IPS DF 6.9 (cell line): ENCODE measurements at regions not wholly inside any gene's neighbourhood (a gene's known extent, or its start where the extent isn't known, plus 50 kb on each side); places are given as distances from the start of the nearest gene placed in this dataset.

Experiments used
- DNase-seq: peaks from one replicate; pipeline ENCODE4 v3.0.0-alpha.2; 2013; ENCODE audit warnings: low read depth, low spot score
- H3K27ac ChIP-seq: one replicate; pipeline ENCODE4 v1.5.1; 2013; ENCODE audit warnings: low read length, control low read depth
- H3K27me3 ChIP-seq: 2 replicates; pipeline ENCODE4 v1.6.1; 2013; ENCODE audit warnings: mild to moderate bottlenecking, low read length; ENCODE audit not compliant: control insufficient read depth, insufficient read depth
- H3K36me3 ChIP-seq: 2 replicates; pipeline ENCODE4 v1.6.1; 2013; ENCODE audit warnings: low read length; ENCODE audit not compliant: control insufficient read depth, insufficient read depth
- H3K4me1 ChIP-seq: 2 replicates; pipeline ENCODE4 v1.6.1; 2013; ENCODE audit warnings: low read length; ENCODE audit not compliant: control insufficient read depth, insufficient read depth
- H3K4me3 ChIP-seq: 2 replicates; pipeline ENCODE4 v1.5.1; 2013; ENCODE audit warnings: mild to moderate bottlenecking, low read length
- H3K9me3 ChIP-seq: 2 replicates; pipeline ENCODE4 v1.6.1; 2013; ENCODE audit warnings: low read length, inconsistent platforms; ENCODE audit not compliant: control insufficient read depth, insufficient read depth
- WGBS: extraction: QIAGEN DNeasy Blood & Tissue Kit; methylation state at CpG from one replicate; pipeline ENCODE4 v1.1.7; 2013; ENCODE audit warnings: mixed read lengths, missing lambda C conversion rate; ENCODE audit not compliant: insufficient read length, insufficient coverage; 5-methylcytosine and 5-hydroxymethylcytosine counted together

GRCh38 chr17:62913991-62914570, 52.0 kb upstream of the TANC2 start:
- Histone ChIP-seq H3K27ac (no peak overlapping the region), H3K9me3 (no peaks in the 10 kb centered on the region), H3K4me3 (no peak overlapping the region), H3K4me1 (no peaks in the 10 kb centered on the region), H3K36me3 (no peaks in the 10 kb centered on the region), H3K27me3 (0 out of 2 replicates have a peak, but pooled peaks cover 2% of the 10 kb centered on the region)
- DNase-seq, result no peak
- no CpG with 5 or more reads among the region's 3 CpGs for WGBS

- no peak overlapping the region for H3K27ac ChIP-seq
- no peaks in the 10 kb centered on the region for H3K4me1 ChIP-seq
- no CpG with 5 or more reads among the region's 4 CpGs for WGBS
- H3K9me3 ChIP-seq, result no peaks in the 10 kb centered on the region
- no peaks in the 10 kb centered on the region for H3K36me3 ChIP-seq
- H3K27me3 ChIP-seq, result 0 out of 2 replicates have a peak, but pooled peaks cover 2% of the 10 kb centered on the region
- no peak for DNase-seq
- H3K4me3 ChIP-seq, result no peak overlapping the region
Observed at GRCh38 chr17:62912363-62912762, 53.7 kb upstream of the TANC2 start.

GRCh38 chr17:62911114-62911513, 54.9 kb upstream of the TANC2 start:
- WGBS, result no CpG with 5 or more reads among the region's 3 CpGs
- H3K36me3 ChIP-seq, result no peaks in the 10 kb centered on the region
- H3K4me3 ChIP-seq, result no peak overlapping the region
- H3K4me1 ChIP-seq, result no peaks in the 10 kb centered on the region
- no peaks in the 10 kb centered on the region for H3K27me3 ChIP-seq
- DNase-seq, result no peak
- no peaks in the 10 kb centered on the region for H3K9me3 ChIP-seq
- no peak overlapping the region for H3K27ac ChIP-seq

GRCh38 chr17:62910277-62910676, 55.8 kb upstream of the TANC2 start:
- no peak overlapping the region for H3K4me3 ChIP-seq
- WGBS, result no CpG with 5 or more reads among the region's 4 CpGs
- no peaks in the 10 kb centered on the region for H3K9me3 ChIP-seq
- no peak for DNase-seq
- H3K36me3 ChIP-seq, result no peaks in the 10 kb centered on the region
- H3K4me1 ChIP-seq, result no peaks in the 10 kb centered on the region
- H3K27ac ChIP-seq, result no peak overlapping the region
- H3K27me3 ChIP-seq, result no peaks in the 10 kb centered on the region

GRCh38 chr17:62907961-62908360, 58.1 kb upstream of the TANC2 start:
- Histone ChIP-seq H3K9me3 (no peaks in the 10 kb centered on the region), H3K27ac (no peak overlapping the region), H3K27me3 (no peaks in the 10 kb centered on the region), H3K4me1 (no peaks in the 10 kb centered on the region), H3K4me3 (no peak overlapping the region), H3K36me3 (no peaks in the 10 kb centered on the region)
- no CpG with 5 or more reads among the region's 4 CpGs for WGBS
- DNase-seq, result no peak

DNA sequence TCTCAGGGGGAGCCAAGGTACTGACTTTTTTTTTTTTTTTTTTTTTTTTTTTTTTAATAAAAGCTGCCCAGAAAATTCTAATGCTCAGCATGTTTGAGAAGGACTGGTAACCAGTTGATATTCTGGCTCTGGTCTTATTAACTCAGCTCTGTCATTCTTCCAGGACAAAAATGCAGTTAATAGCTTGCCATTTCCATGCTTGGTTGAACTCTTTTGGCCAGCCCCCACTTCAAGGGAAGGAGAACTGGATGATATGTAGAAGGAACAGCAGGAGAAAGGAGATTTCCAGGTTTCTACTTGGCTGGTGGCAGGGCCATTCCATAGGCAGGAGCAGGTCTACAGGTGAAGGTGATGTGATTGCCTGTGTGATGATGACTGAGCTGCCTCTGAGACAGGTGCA, 59.2 kb upstream of the TANC2 start:
- DNase-seq, result no peak
- Histone ChIP-seq H3K27me3 (no peaks in the 10 kb centered on the region), H3K36me3 (no peaks in the 10 kb centered on the region), H3K27ac (no peak overlapping the region), H3K4me3 (no peak overlapping the region), H3K4me1 (peaks cover 1% of the 10 kb centered on the region), H3K9me3 (no peaks in the 10 kb centered on the region)

DNA sequence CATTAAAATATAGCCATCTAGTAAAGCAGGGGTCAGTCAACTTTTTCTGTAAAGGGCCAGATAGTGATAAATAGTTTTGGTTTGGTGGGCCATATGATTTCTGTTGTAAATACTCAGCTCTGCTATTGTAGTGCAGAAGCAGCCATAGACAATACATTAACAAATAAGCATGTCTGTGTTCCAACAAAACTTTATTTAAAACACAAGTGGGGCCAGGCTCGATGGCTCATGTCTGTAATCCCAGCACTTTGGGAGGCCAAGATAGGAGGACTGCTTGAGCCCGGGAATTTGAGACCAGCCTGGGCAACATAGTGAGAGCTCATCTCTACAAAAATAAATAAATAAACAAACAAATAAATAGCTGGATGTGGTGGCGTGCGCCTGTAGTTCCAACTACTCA, 60.8 kb upstream of the TANC2 start:
- H3K4me3 ChIP-seq, result no peak overlapping the region
- H3K4me1 ChIP-seq, result peaks cover 1% of the 10 kb centered on the region
- no peak overlapping the region for H3K27ac ChIP-seq
- no peaks in the 10 kb centered on the region for H3K27me3 ChIP-seq
- no peaks in the 10 kb centered on the region for H3K36me3 ChIP-seq
- no peaks in the 10 kb centered on the region for H3K9me3 ChIP-seq
- no CpG with 5 or more reads among the region's 4 CpGs for WGBS
- DNase-seq, result no peak

DNA sequence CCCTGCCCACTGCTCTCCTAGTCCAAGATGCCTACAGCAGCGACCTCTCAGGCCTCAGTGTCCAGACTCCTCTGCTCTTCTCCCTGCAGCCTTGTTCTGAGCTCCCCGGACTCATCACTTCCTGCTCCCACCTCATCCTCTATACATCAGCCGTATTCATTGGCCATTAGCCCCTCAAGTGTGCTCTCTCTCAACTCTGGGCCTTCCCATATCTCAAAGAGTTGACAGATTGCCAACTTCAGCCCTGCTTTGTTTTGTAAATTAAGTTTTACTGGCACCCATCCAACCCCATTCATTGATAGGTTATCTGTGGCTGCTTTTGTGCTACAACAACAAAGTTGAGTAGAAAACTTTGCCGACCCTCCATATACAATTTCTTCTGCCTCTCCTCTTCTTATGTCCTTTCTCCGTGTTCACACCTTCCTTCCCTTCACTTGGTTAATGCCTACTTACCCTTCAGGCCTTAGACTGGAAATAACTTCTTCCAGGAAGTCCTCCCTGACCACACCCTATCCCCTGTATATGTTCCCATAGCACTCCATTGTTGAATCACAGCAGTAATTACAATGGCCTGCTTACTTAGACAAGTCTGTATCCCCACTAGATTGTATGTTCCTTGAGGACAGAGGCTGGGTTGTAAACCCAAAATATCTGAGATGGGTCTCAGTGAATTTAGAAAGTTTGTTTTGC, 63.4 kb upstream of the TANC2 start:
- H3K36me3 ChIP-seq, result no peaks in the 10 kb centered on the region
- WGBS, result no CpG with 5 or more reads among the region's 5 CpGs
- H3K4me1 ChIP-seq, result peaks cover 1% of the 10 kb centered on the region
- H3K27ac ChIP-seq, result no peak overlapping the region
- no peaks in the 10 kb centered on the region for H3K9me3 ChIP-seq
- H3K4me3 ChIP-seq, result no peak overlapping the region
- no peaks in the 10 kb centered on the region for H3K27me3 ChIP-seq
- no peak for DNase-seq

DNA sequence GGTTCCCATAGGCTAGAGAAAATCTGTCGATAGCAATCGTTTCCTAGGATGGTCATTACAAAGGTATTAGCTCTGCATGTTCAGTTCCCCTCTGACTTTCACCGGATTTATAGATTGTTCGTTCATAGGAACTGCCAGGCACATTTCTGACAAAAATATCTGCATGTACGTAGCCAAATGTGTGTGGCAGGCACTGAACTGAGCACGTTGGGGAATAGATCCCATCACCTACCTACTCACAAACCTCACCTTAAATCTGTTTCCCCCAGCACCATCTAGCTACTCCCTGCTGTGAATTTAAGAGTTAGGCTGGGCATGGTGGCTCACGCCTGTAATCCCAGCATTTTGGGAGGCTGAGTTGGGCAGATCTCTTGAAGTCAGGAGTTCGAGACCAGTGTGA, 64.5 kb upstream of the TANC2 start:
- DNase-seq, result no peak
- Histone ChIP-seq H3K9me3 (no peaks in the 10 kb centered on the region), H3K36me3 (no peaks in the 10 kb centered on the region), H3K4me1 (peaks cover 1% of the 10 kb centered on the region), H3K27me3 (no peaks in the 10 kb centered on the region), H3K4me3 (no peak overlapping the region), H3K27ac (no peak overlapping the region)
- WGBS, result no CpG with 5 or more reads among the region's 8 CpGs

DNA sequence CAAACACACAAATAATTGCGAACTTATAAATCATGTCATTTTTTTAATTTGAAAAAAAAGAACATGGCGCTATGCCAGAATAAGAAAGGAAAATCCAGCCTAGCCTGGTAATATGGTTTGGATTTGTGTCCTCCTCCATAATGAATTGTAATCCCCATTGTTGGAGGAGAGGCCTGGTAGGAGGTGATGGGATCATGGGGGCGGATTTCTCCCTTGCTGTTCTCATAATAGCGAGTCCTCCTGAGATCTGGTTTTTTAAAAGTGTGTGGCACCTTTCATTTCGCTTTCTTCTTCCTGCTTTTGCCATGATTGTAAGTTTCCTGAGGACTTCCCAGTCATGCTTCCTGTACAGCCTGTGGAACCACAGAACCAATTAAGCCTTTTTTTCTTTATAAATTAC, 65.9 kb upstream of the TANC2 start:
- WGBS, result no CpG with 5 or more reads among the region's 5 CpGs
- no peaks in the 10 kb centered on the region for H3K27me3 ChIP-seq
- no peak overlapping the region for H3K4me3 ChIP-seq
- H3K9me3 ChIP-seq, result no peaks in the 10 kb centered on the region
- H3K4me1 ChIP-seq, result peaks cover 1% of the 10 kb centered on the region
- no peak for DNase-seq
- H3K27ac ChIP-seq, result no peak overlapping the region
- no peaks in the 10 kb centered on the region for H3K36me3 ChIP-seq

DNA sequence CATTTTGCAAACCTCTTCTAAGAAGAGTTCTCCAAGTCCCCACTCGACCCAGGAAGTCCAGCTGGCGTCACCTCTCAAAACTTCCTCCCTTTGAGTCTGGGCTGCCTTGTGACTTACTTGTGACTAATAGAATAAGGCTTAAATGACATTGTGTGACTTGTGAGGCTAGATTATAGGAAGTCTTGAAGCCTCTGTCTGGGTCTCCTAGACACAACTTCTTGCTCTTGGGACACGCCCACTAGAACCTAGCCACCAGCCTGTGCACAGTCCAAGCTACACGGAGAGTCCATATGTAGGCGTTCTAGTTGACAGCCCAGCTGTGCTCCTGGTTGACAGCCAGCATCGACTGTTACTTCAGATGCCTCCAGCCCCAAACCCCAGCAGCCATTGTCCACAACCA, 66.7 kb upstream of the TANC2 start:
- no CpG with 5 or more reads among the region's 6 CpGs for WGBS
- H3K4me1 ChIP-seq, result peaks cover 1% of the 10 kb centered on the region
- H3K9me3 ChIP-seq, result no peaks in the 10 kb centered on the region
- DNase-seq, result no peak
- H3K4me3 ChIP-seq, result no peak overlapping the region
- no peak overlapping the region for H3K27ac ChIP-seq
- H3K36me3 ChIP-seq, result no peaks in the 10 kb centered on the region
- H3K27me3 ChIP-seq, result no peaks in the 10 kb centered on the region
